ENCODE measurements at regions not wholly inside any gene's neighbourhood (a gene's known extent, or its start where the extent isn't known, plus 50 kb on each side); places are given as distances from the start of the nearest gene placed in this dataset.

DNA sequence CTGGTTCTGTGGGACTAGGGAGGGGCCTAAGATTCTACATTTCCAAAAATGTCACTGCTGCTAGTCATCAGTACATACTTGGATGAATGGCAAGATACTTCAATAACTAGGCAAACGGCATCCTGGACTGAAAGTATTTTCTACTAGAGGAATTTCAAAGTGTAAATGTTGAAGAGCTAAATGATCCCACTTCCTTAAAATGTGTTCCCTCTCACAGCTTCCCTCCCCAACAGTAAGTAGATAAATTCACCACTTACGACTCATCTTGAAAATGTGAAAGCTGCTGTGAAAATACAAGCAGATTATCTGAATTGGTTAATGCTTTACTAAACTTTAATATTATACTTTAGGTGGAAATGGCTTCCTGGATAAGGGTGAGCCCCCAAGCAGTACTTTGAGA is 1571.5 kb upstream of the WWC1 start:
- TF ChIP-seq, protein P1, sequence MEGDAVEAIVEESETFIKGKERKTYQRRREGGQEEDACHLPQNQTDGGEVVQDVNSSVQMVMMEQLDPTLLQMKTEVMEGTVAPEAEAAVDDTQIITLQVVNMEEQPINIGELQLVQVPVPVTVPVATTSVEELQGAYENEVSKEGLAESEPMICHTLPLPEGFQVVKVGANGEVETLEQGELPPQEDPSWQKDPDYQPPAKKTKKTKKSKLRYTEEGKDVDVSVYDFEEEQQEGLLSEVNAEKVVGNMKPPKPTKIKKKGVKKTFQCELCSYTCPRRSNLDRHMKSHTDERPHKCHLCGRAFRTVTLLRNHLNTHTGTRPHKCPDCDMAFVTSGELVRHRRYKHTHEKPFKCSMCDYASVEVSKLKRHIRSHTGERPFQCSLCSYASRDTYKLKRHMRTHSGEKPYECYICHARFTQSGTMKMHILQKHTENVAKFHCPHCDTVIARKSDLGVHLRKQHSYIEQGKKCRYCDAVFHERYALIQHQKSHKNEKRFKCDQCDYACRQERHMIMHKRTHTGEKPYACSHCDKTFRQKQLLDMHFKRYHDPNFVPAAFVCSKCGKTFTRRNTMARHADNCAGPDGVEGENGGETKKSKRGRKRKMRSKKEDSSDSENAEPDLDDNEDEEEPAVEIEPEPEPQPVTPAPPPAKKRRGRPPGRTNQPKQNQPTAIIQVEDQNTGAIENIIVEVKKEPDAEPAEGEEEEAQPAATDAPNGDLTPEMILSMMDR (optimal IDR thresholded peaks at IDR 0.05 in 1 of 3, IDR thresholded peaks at IDR 0.05 in 1 of 3, conservative IDR thresholded peaks at IDR 0.05 in 1 of 3; ENCODE audit: extremely low read depth in 1 of 3, insufficient read depth in 2 of 3, low read length in 3 of 3): no peak
- no peak for TF ChIP-seq EZH2 (IDR thresholded peaks at IDR 0.05; ENCODE audit: low read length)

Measured in keratinocyte (primary cell).